ENCODE measurements at regions not wholly inside any gene's neighbourhood (a gene's known extent, or its start where the extent isn't known, plus 50 kb on each side); places are given as distances from the start of the nearest gene placed in this dataset.

GRCh38 chr3:6448011-6448410 is 412.9 kb upstream of the GRM7 start:
- Histone ChIP-seq H3K4me2 (ENCODE audit: low read depth, low read length, poor library complexity, severe bottlenecking) (no peak overlapping the region), H3F3A (ENCODE audit: low read depth) (no peaks in the 10 kb centered on the region), H3K36me3 (ENCODE audit: insufficient read depth, low read length) (no peaks in the 10 kb centered on the region), H3K4me3 (ENCODE audit: low read length, poor library complexity, severe bottlenecking) (no peak overlapping the region), H3K4me1 (ENCODE audit: insufficient read depth, low read length, poor library complexity, severe bottlenecking) (peaks cover 30% of the 10 kb centered on the region), H3K27me3 (ENCODE audit: insufficient read depth, low read length, poor library complexity, severe bottlenecking) (no peaks in the 10 kb centered on the region), H3K79me2 (ENCODE audit: insufficient read depth, low read length) (no peaks in the 10 kb centered on the region), H2AFZ (ENCODE audit: low read length) (no peak overlapping the region), H3K9ac (ENCODE audit: low read depth, low read length, poor library complexity, severe bottlenecking) (no peak overlapping the region), H3K9me2 (replicated peaks; ENCODE audit: low read depth, low read length) (no peaks in the 10 kb centered on the region), H3K9me3 (ENCODE audit: insufficient read depth, low read depth, low read length) (no peaks in the 10 kb centered on the region), H4K20me1 (ENCODE audit: insufficient read depth, low read length, poor library complexity, severe bottlenecking) (no peaks in the 10 kb centered on the region)
- TF ChIP-seq EZH2phosphoT487 (IDR thresholded peaks at IDR 0.05; ENCODE audit: borderline replicate concordance) (no peak), CTCF (conservative IDR thresholded peaks at IDR 0.05; ENCODE audit: low read length) (no peak)

GRCh38 chr3:6449099-6449498 is 411.8 kb upstream of the GRM7 start:
- Histone ChIP-seq H3K9me2 (replicated peaks; ENCODE audit: low read depth, low read length) (no peaks in the 10 kb centered on the region), H3K36me3 (ENCODE audit: insufficient read depth, low read length) (no peaks in the 10 kb centered on the region)

GRCh38 chr3:6452974-6453373 is 407.9 kb upstream of the GRM7 start:
- TF ChIP-seq EZH2phosphoT487 (IDR thresholded peaks at IDR 0.05; ENCODE audit: borderline replicate concordance) (no peak), CTCF (conservative IDR thresholded peaks at IDR 0.05; ENCODE audit: low read length) (no peak)
- no peak overlapping the region for H2AFZ ChIP-seq (ENCODE audit: low read length)

More at GRCh38 chr3:6449099-6449498, 411.8 kb upstream of the GRM7 start:
- H3K9ac ChIP-seq (ENCODE audit: low read depth, low read length, poor library complexity, severe bottlenecking): no peak overlapping the region
- no peak overlapping the region for H2AFZ ChIP-seq (ENCODE audit: low read length)
- no peak overlapping the region for H3K4me2 ChIP-seq (ENCODE audit: low read depth, low read length, poor library complexity, severe bottlenecking)
- TF ChIP-seq EZH2phosphoT487 (IDR thresholded peaks at IDR 0.05; ENCODE audit: borderline replicate concordance) (no peak), CTCF (conservative IDR thresholded peaks at IDR 0.05; ENCODE audit: low read length) (no peak)
- H3K27me3 ChIP-seq (ENCODE audit: insufficient read depth, low read length, poor library complexity, severe bottlenecking): no peaks in the 10 kb centered on the region
- peaks cover 21% of the 10 kb centered on the region for H3K4me1 ChIP-seq (ENCODE audit: insufficient read depth, low read length, poor library complexity, severe bottlenecking)
- no peaks in the 10 kb centered on the region for H3F3A ChIP-seq (ENCODE audit: low read depth)
- no peak overlapping the region for H3K4me3 ChIP-seq (ENCODE audit: low read length, poor library complexity, severe bottlenecking)
- no peaks in the 10 kb centered on the region for H3K79me2 ChIP-seq (ENCODE audit: insufficient read depth, low read length)
- no peaks in the 10 kb centered on the region for H3K9me3 ChIP-seq (ENCODE audit: insufficient read depth, low read depth, low read length)
- H4K20me1 ChIP-seq (ENCODE audit: insufficient read depth, low read length, poor library complexity, severe bottlenecking): no peaks in the 10 kb centered on the region

More at GRCh38 chr3:6452974-6453373, 407.9 kb upstream of the GRM7 start:
- no peak overlapping the region for H3K4me2 ChIP-seq (ENCODE audit: low read depth, low read length, poor library complexity, severe bottlenecking)
- H3K79me2 ChIP-seq (ENCODE audit: insufficient read depth, low read length): no peaks in the 10 kb centered on the region
- no peaks in the 10 kb centered on the region for H3F3A ChIP-seq (ENCODE audit: low read depth)
- no peaks in the 10 kb centered on the region for H3K9me3 ChIP-seq (ENCODE audit: insufficient read depth, low read depth, low read length)
- H3K4me1 ChIP-seq (ENCODE audit: insufficient read depth, low read length, poor library complexity, severe bottlenecking): no peaks in the 10 kb centered on the region
- no peak overlapping the region for H3K4me3 ChIP-seq (ENCODE audit: low read length, poor library complexity, severe bottlenecking)
- H4K20me1 ChIP-seq (ENCODE audit: insufficient read depth, low read length, poor library complexity, severe bottlenecking): no peaks in the 10 kb centered on the region
- H3K9me2 ChIP-seq (replicated peaks; ENCODE audit: low read depth, low read length): no peaks in the 10 kb centered on the region
- H3K36me3 ChIP-seq (ENCODE audit: insufficient read depth, low read length): no peaks in the 10 kb centered on the region
- H3K27me3 ChIP-seq (ENCODE audit: insufficient read depth, low read length, poor library complexity, severe bottlenecking): no peaks in the 10 kb centered on the region
- H3K9ac ChIP-seq (ENCODE audit: low read depth, low read length, poor library complexity, severe bottlenecking): no peak overlapping the region

All from Loucy (cell line).